ENCODE measurements at regions not wholly inside any gene's neighbourhood (a gene's known extent, or its start where the extent isn't known, plus 50 kb on each side); places are given as distances from the start of the nearest gene placed in this dataset.

GRCh38 chr7:13050703-13051102 is 363.3 kb downstream of the ARL4A start:
- TF ChIP-seq POLR2AphosphoS5 (IDR thresholded peaks at IDR 0.05; ENCODE audit: borderline replicate concordance, low read depth, low read length) (no peak), EZH2 (IDR thresholded peaks at IDR 0.05) (no peak), FOXP2 (optimal IDR thresholded peaks at IDR 0.05; ENCODE audit: control extremely low read depth, extremely low read length, insufficient read depth) (no peak)
